Testis (tissue), 2 donors: ENCODE measurements at regions not wholly inside any gene's neighbourhood (a gene's known extent, or its start where the extent isn't known, plus 50 kb on each side); places are given as distances from the start of the nearest gene placed in this dataset.
A peak's percentile ranks its signal among the peaks of the same experiment; 100 is the strongest.

Experiments
- DNase-seq: peaks from one replicate; pipeline ENCODE4 v3.0.0-alpha.2; 2019
- H3K27ac ChIP-seq, 2 donors: fragments of 200-600 bp; sonication (generic); one replicate each; pipeline ENCODE4 v1.5.1; 2019
- H3K27me3 ChIP-seq: fragments of 200-600 bp; sonication (generic); one replicate; pipeline ENCODE4 v1.5.1; 2019
- H3K36me3 ChIP-seq: fragments of 200-600 bp; sonication (generic); one replicate; pipeline ENCODE4 v1.5.1; 2017; ENCODE audit warnings: low read depth; ENCODE audit errors: missing control alignments
- H3K4me1 ChIP-seq: fragments of 200-600 bp; sonication (generic); one replicate; pipeline ENCODE4 v1.5.1; 2019
- H3K4me3 ChIP-seq, 2 donors: fragments of 200-600 bp; sonication (generic); one replicate each; pipeline ENCODE4 v1.5.1; 2017 to 2019
- H3K9me3 ChIP-seq: fragments of 200-600 bp; sonication (generic); one replicate; pipeline ENCODE4 v1.5.1; 2017
- POLR2A ChIP-seq: fragments of 450-650 bp; IDR thresholded peaks from one replicate; pipeline ENCODE4 v1.6.1; 2017; ENCODE audit warnings: antibody characterized with exemption, mild to moderate bottlenecking, moderate library complexity
- WGBS, 2 donors: methylation state at CpG; one replicate each; pipeline ENCODE4 v1.1.5; 2018; 5-methylcytosine and 5-hydroxymethylcytosine counted together
- intact Hi-C: fragments of 100-400 bp; cut with DNase I; formaldehyde crosslinking; loops from one replicate; pipeline ENCODE4 v1.15.1; 2023; ENCODE audit warnings: low total_unique reads
- TF ChIP-seq, protein P1 (sequence below), 3 experiments: fragments of 450-650 bp in 2 of 3; fragments of 200-600 bp in 1 of 3; sonication (generic) in 1 of 3; IDR thresholded peaks; one replicate each; pipeline ENCODE4 v1.5.1; 2016 to 2019; ENCODE audit warnings: antibody characterized with exemption in 3 of 3, mild to moderate bottlenecking in 2 of 3, moderate library complexity in 1 of 3

DNA sequence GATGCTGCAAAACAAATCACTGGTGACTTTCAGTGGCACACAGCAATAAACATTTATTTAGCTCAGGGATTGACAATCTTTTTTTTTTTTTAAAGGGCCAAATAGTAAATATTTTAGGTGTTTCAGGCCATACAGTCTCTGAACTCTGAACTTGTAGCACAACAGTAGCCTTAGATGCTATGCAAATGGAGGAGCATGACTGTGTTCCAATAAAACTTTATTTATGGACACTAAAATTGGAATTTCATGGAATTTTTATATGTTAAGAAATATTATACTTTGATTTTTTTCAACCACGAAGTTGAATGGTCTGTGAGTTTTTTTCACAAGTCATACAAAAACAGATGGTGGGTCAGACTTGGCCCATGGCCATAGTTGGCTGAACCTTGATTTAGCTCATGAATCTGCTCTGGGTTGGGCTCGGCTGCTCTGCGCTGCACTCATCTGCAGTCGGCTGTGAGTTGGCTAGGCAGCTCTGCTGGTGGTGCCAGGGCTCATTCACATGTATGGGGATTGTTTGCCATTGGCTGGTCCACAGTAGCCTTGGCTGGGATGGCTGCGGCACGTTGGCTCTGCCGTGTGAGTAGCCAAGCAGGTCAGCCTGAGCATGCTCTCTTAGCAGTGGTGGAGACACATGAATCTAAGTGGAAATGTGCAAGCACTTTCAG is 231.7 kb upstream of the PGRMC2 start:
- WGBS, 2 donors, result 82% methylated on average over 7 of the region's 7 CpGs
- H3K27me3 ChIP-seq, result no peaks in the 10 kb centered on the region
- no peaks in the 10 kb centered on the region for H3K36me3 ChIP-seq
- TF ChIP-seq, protein P1, sequence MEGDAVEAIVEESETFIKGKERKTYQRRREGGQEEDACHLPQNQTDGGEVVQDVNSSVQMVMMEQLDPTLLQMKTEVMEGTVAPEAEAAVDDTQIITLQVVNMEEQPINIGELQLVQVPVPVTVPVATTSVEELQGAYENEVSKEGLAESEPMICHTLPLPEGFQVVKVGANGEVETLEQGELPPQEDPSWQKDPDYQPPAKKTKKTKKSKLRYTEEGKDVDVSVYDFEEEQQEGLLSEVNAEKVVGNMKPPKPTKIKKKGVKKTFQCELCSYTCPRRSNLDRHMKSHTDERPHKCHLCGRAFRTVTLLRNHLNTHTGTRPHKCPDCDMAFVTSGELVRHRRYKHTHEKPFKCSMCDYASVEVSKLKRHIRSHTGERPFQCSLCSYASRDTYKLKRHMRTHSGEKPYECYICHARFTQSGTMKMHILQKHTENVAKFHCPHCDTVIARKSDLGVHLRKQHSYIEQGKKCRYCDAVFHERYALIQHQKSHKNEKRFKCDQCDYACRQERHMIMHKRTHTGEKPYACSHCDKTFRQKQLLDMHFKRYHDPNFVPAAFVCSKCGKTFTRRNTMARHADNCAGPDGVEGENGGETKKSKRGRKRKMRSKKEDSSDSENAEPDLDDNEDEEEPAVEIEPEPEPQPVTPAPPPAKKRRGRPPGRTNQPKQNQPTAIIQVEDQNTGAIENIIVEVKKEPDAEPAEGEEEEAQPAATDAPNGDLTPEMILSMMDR (IDR thresholded peaks at IDR 0.05), result no peak
- TF ChIP-seq POLR2A, result no peak
- H3K4me3 ChIP-seq, result no peak overlapping the region
- DNase-seq, result no peak
- intact Hi-C loops, result no loop called here
- peaks cover 7% of the 10 kb centered on the region for H3K4me1 ChIP-seq
- no peaks in the 10 kb centered on the region for H3K9me3 ChIP-seq
- H3K27ac ChIP-seq, result no peak overlapping the region

DNA sequence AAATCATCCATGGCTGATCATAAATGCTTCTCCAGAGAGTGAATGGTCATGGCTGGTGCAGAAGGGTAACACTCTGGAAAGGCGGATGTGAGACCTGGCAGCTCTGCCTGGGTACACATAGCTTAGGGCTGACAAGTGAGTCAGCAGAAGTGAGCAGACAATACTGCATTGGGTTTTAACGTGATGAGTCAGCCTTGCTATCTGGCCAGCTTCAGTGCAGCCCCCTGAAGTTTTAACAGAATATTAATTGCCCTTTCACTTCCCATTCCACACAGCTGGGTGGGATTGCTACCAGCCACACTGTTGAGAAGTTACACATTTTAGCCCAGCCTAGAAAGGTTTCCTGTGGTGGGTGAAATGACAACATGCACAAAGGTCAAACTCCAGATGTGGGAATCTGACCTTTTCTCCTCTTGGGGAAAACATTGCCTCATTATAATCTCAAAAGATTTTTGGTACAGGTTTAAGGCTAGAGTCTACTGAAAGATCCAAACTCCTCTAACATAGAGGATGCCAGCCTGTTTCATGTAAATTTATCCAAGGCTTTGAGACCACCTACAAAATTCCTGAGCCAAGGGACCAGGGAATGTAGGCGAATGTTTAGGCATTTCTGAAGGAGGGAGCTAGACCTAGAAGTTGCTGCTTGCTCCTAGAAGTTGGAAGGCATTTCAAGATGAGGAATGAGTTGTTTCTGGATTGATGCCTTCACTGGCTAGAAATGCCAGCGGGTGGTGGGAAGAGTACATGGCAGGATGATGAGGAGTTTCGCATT is 230.3 kb upstream of the PGRMC2 start:
- H3K27ac ChIP-seq, result peak overlapping the region in 1 of 2 donors; percentile 23
- H3K4me3 ChIP-seq, result no peak overlapping the region
- H3K9me3 ChIP-seq, result no peaks in the 10 kb centered on the region
- intact Hi-C loops, result no loop called here
- no peaks in the 10 kb centered on the region for H3K27me3 ChIP-seq
- WGBS, 2 donors, result 54 to 61% methylated on average over 5 of the region's 5 CpGs
- peaks cover 7% of the 10 kb centered on the region for H3K4me1 ChIP-seq
- no peaks in the 10 kb centered on the region for H3K36me3 ChIP-seq
- DNase-seq, result peak; percentile 32
- TF ChIP-seq POLR2A, result no peak
- TF ChIP-seq, protein P1 (IDR thresholded peaks at IDR 0.05), result no peak

GRCh38 chr4:128517096-128517738 is 229.6 kb upstream of the PGRMC2 start:
- DNase-seq, result no peak
- 75 to 77% methylated on average over 4 of the region's 4 CpGs for WGBS, 2 donors
- intact Hi-C loops, result no loop called here
- no peak overlapping the region for H3K4me3 ChIP-seq
- H3K27me3 ChIP-seq, result no peaks in the 10 kb centered on the region
- H3K36me3 ChIP-seq, result no peaks in the 10 kb centered on the region
- H3K27ac ChIP-seq, result peak overlapping the region in 1 of 2 donors; percentile 23
- no peaks in the 10 kb centered on the region for H3K9me3 ChIP-seq
- TF ChIP-seq POLR2A, result no peak
- TF ChIP-seq, protein P1 (IDR thresholded peaks at IDR 0.05), result no peak
- H3K4me1 ChIP-seq, result peaks cover 7% of the 10 kb centered on the region

GRCh38 chr4:128516301-128516969 is 228.8 kb upstream of the PGRMC2 start:
- H3K27ac ChIP-seq, result no peak overlapping the region
- H3K9me3 ChIP-seq, result no peaks in the 10 kb centered on the region
- no peaks in the 10 kb centered on the region for H3K27me3 ChIP-seq
- H3K4me1 ChIP-seq, result peaks cover 7% of the 10 kb centered on the region
- DNase-seq, result no peak
- intact Hi-C loops, result no loop called here
- 63 to 68% methylated on average over 8 of the region's 8 CpGs for WGBS, 2 donors
- no peaks in the 10 kb centered on the region for H3K36me3 ChIP-seq
- H3K4me3 ChIP-seq, result no peak overlapping the region
- TF ChIP-seq, protein P1 (IDR thresholded peaks at IDR 0.05), result no peak
- no peak for TF ChIP-seq POLR2A
